ENCODE measurements at regions not wholly inside any gene's neighbourhood (a gene's known extent, or its start where the extent isn't known, plus 50 kb on each side); places are given as distances from the start of the nearest gene placed in this dataset.

- in situ Hi-C loops (cut with HindIII; ENCODE audit: low sequenced_read_pairs) = no loop called here
- no peak for DNase-seq (ENCODE audit: low spot score)
Observed at GRCh38 chr14:37936971-37937370, 270.7 kb upstream of the SSTR1 start.

- in situ Hi-C loops (cut with HindIII; ENCODE audit: low sequenced_read_pairs) = no loop called here
- DNase-seq (ENCODE audit: low spot score) = no peak
Observed at GRCh38 chr14:37939442-37940028, 268.2 kb upstream of the SSTR1 start.

- no peak for DNase-seq (ENCODE audit: low spot score)
- in situ Hi-C loops (cut with HindIII; ENCODE audit: low sequenced_read_pairs) = no loop called here
Observed at GRCh38 chr14:37945959-37946358, 261.7 kb upstream of the SSTR1 start.

GRCh38 chr14:37946819-37947218, 260.9 kb upstream of the SSTR1 start:
- in situ Hi-C loops (cut with HindIII; ENCODE audit: low sequenced_read_pairs) = no loop called here
- DNase-seq (ENCODE audit: low spot score) = no peak

GRCh38 chr14:37948266-37948665, 259.4 kb upstream of the SSTR1 start:
- DNase-seq (ENCODE audit: low spot score) = no peak
- in situ Hi-C loops (cut with HindIII; ENCODE audit: low sequenced_read_pairs) = no loop called here

- in situ Hi-C loops (cut with HindIII; ENCODE audit: low sequenced_read_pairs) = no loop called here
Observed at GRCh38 chr14:37968664-37969240, 239.0 kb upstream of the SSTR1 start.

GRCh38 chr14:37969511-37969979, 238.2 kb upstream of the SSTR1 start:
- in situ Hi-C loops (cut with HindIII; ENCODE audit: low sequenced_read_pairs) = no loop called here
- DNase-seq (ENCODE audit: low spot score) = no peak

More at GRCh38 chr14:37968664-37969240, 239.0 kb upstream of the SSTR1 start:
- no peak for DNase-seq (ENCODE audit: low spot score)

GRCh38 chr14:37970696-37971095, 237.0 kb upstream of the SSTR1 start:
- in situ Hi-C loops (cut with HindIII; ENCODE audit: low sequenced_read_pairs) = no loop called here
- DNase-seq (ENCODE audit: low spot score) = no peak

- no peak for DNase-seq (ENCODE audit: low spot score)
- in situ Hi-C loops (cut with HindIII; ENCODE audit: low sequenced_read_pairs) = no loop called here
Observed at GRCh38 chr14:37972941-37973887, 234.5 kb upstream of the SSTR1 start.

- in situ Hi-C loops (cut with HindIII; ENCODE audit: low sequenced_read_pairs) = no loop called here
- DNase-seq (ENCODE audit: low spot score) = no peak
Observed at GRCh38 chr14:37974421-37974820, 233.3 kb upstream of the SSTR1 start.

- no peak for DNase-seq (ENCODE audit: low spot score)
- in situ Hi-C loops (cut with HindIII; ENCODE audit: low sequenced_read_pairs) = no loop called here
Observed at GRCh38 chr14:37977481-37977880, 230.2 kb upstream of the SSTR1 start.

GRCh38 chr14:37985826-37986470, 221.8 kb upstream of the SSTR1 start:
- DNase-seq (ENCODE audit: low spot score) = peak; percentile 6
- in situ Hi-C loops (cut with HindIII; ENCODE audit: low sequenced_read_pairs) = no loop called here

GRCh38 chr14:37988472-37988871, 219.2 kb upstream of the SSTR1 start:
- in situ Hi-C loops (cut with HindIII; ENCODE audit: low sequenced_read_pairs) = no loop called here
- DNase-seq (ENCODE audit: low spot score) = no peak

GRCh38 chr14:37991027-37991426, 216.7 kb upstream of the SSTR1 start:
- no peak for DNase-seq (ENCODE audit: low spot score)
- in situ Hi-C loops (cut with HindIII; ENCODE audit: low sequenced_read_pairs) = no loop called here

- no peak for DNase-seq (ENCODE audit: low spot score)
- in situ Hi-C loops (cut with HindIII; ENCODE audit: low sequenced_read_pairs) = no loop called here
Observed at GRCh38 chr14:37992499-37992898, 215.2 kb upstream of the SSTR1 start.

- DNase-seq (ENCODE audit: low spot score) = no peak
- in situ Hi-C loops (cut with HindIII; ENCODE audit: low sequenced_read_pairs) = no loop called here
Observed at GRCh38 chr14:37994846-37995372, 212.8 kb upstream of the SSTR1 start.

GRCh38 chr14:37997017-37997416, 210.7 kb upstream of the SSTR1 start:
- no peak for DNase-seq (ENCODE audit: low spot score)
- in situ Hi-C loops (cut with HindIII; ENCODE audit: low sequenced_read_pairs) = no loop called here

GRCh38 chr14:38000340-38000739, 207.4 kb upstream of the SSTR1 start:
- in situ Hi-C loops (cut with HindIII; ENCODE audit: low sequenced_read_pairs) = no loop called here
- DNase-seq (ENCODE audit: low spot score) = no peak

- in situ Hi-C loops (cut with HindIII; ENCODE audit: low sequenced_read_pairs) = no loop called here
- no peak for DNase-seq (ENCODE audit: low spot score)
Observed at GRCh38 chr14:38001501-38001900, 206.2 kb upstream of the SSTR1 start.

Data from G401 (cell line).